ENCODE measurements at regions not wholly inside any gene's neighbourhood (a gene's known extent, or its start where the extent isn't known, plus 50 kb on each side); places are given as distances from the start of the nearest gene placed in this dataset.

GRCh38 chr7:47147213-47147631, 434.7 kb downstream of the TNS3 start:
- no peak for DNase-seq (ENCODE audit: low read depth)

GRCh38 chr7:47145982-47146381, 435.9 kb downstream of the TNS3 start:
- DNase-seq (ENCODE audit: low read depth) = no peak

- DNase-seq (ENCODE audit: low read depth) = no peak
Observed at GRCh38 chr7:47145186-47145725, 436.7 kb downstream of the TNS3 start.

- no peak for DNase-seq (ENCODE audit: low read depth)
Observed at GRCh38 chr7:47143339-47143738, 438.6 kb downstream of the TNS3 start.

GRCh38 chr7:47142867-47143175, 439.1 kb downstream of the TNS3 start:
- no peak for DNase-seq (ENCODE audit: low read depth)

GRCh38 chr7:47142169-47142866, 439.6 kb downstream of the TNS3 start:
- DNase-seq (ENCODE audit: low read depth) = no peak

- DNase-seq (ENCODE audit: low read depth) = no peak
Observed at GRCh38 chr7:47132471-47132870, 449.4 kb downstream of the TNS3 start.

- no peak for DNase-seq (ENCODE audit: low read depth)
Observed at GRCh38 chr7:47128700-47129099, 453.2 kb downstream of the TNS3 start.

- no peak for DNase-seq (ENCODE audit: low read depth)
Observed at GRCh38 chr7:47125529-47125928, 456.4 kb downstream of the TNS3 start.

- DNase-seq (ENCODE audit: low read depth) = no peak
Observed at GRCh38 chr7:47119261-47119865, 462.5 kb downstream of the TNS3 start.

GRCh38 chr7:47104206-47104549, 477.7 kb downstream of the TNS3 start:
- DNase-seq (ENCODE audit: low read depth) = no peak

GRCh38 chr7:47103498-47104205, 478.3 kb downstream of the TNS3 start:
- DNase-seq (ENCODE audit: low read depth) = no peak

- DNase-seq (ENCODE audit: low read depth) = no peak
Observed at GRCh38 chr7:47102331-47102841, 479.5 kb downstream of the TNS3 start.

- DNase-seq (ENCODE audit: low read depth) = no peak
Observed at GRCh38 chr7:47100817-47101435, 481.0 kb downstream of the TNS3 start.

- DNase-seq (ENCODE audit: low read depth) = no peak
Observed at GRCh38 chr7:47100148-47100816, 481.6 kb downstream of the TNS3 start.

- DNase-seq (ENCODE audit: low read depth) = no peak
Observed at GRCh38 chr7:47097431-47097830, 484.5 kb downstream of the TNS3 start.

GRCh38 chr7:47095946-47096345, 486.0 kb downstream of the TNS3 start:
- DNase-seq (ENCODE audit: low read depth) = no peak

- DNase-seq (ENCODE audit: low read depth) = no peak
Observed at GRCh38 chr7:47094462-47094861, 487.4 kb downstream of the TNS3 start.

GRCh38 chr7:47093320-47094234, 488.3 kb downstream of the TNS3 start:
- DNase-seq (ENCODE audit: low read depth) = no peak

GRCh38 chr7:47092336-47092735, 489.6 kb downstream of the TNS3 start:
- no peak for DNase-seq (ENCODE audit: low read depth)

GRCh38 chr7:47091141-47091540, 490.8 kb downstream of the TNS3 start:
- no peak for DNase-seq (ENCODE audit: low read depth)
